Right lung (tissue), 2 donors: ENCODE measurements at regions not wholly inside any gene's neighbourhood (a gene's known extent, or its start where the extent isn't known, plus 50 kb on each side); places are given as distances from the start of the nearest gene placed in this dataset.
"Not testable (repeated sequence)": the region's sequence is repeated elsewhere in the genome, so short reads cannot be mapped to it uniquely, and the experiment has no call there.

Source experiments
- DNase-seq, 2 donors: peaks; one replicate each; pipeline ENCODE4 v3.0.0-alpha.2; 2013

- no peak for DNase-seq
Observed at GRCh38 chr4:117560329-117560728, 474.0 kb upstream of the NDST3 start.

- DNase-seq: no peak
Observed at GRCh38 chr4:117574085-117574484, 460.2 kb upstream of the NDST3 start.

- no peak for DNase-seq
Observed at GRCh38 chr4:117575850-117576249, 458.4 kb upstream of the NDST3 start.

- DNase-seq: no peak
Observed at GRCh38 chr4:117577686-117578311, 456.5 kb upstream of the NDST3 start.

- no peak for DNase-seq
Observed at GRCh38 chr4:117588771-117589170, 445.5 kb upstream of the NDST3 start.

- DNase-seq: no peak
Observed at GRCh38 chr4:117596917-117597480, 437.3 kb upstream of the NDST3 start.

GRCh38 chr4:117599393-117599792 is 434.9 kb upstream of the NDST3 start:
- not testable (repeated sequence) for DNase-seq

GRCh38 chr4:117600936-117601335 is 433.4 kb upstream of the NDST3 start:
- not testable (repeated sequence) for DNase-seq

- DNase-seq: no peak
Observed at GRCh38 chr4:117610706-117611308, 423.5 kb upstream of the NDST3 start.

GRCh38 chr4:117621673-117622072 is 412.6 kb upstream of the NDST3 start:
- DNase-seq: no peak

- DNase-seq: no peak
Observed at GRCh38 chr4:117623326-117623725, 411.0 kb upstream of the NDST3 start.

GRCh38 chr4:117626664-117627063 is 407.6 kb upstream of the NDST3 start:
- DNase-seq: no peak

- DNase-seq: no peak
Observed at GRCh38 chr4:117634716-117635115, 399.6 kb upstream of the NDST3 start.

- no peak for DNase-seq
Observed at GRCh38 chr4:117637347-117637746, 396.9 kb upstream of the NDST3 start.

GRCh38 chr4:117640836-117641235 is 393.4 kb upstream of the NDST3 start:
- DNase-seq: no peak

- no peak for DNase-seq
Observed at GRCh38 chr4:117641519-117641918, 392.8 kb upstream of the NDST3 start.

- DNase-seq: no peak
Observed at GRCh38 chr4:117654079-117654478, 380.2 kb upstream of the NDST3 start.

- DNase-seq: no peak
Observed at GRCh38 chr4:117660668-117661067, 373.6 kb upstream of the NDST3 start.

GRCh38 chr4:117661091-117662072 is 372.9 kb upstream of the NDST3 start:
- DNase-seq: no peak

- DNase-seq: no peak
Observed at GRCh38 chr4:117664706-117665444, 369.4 kb upstream of the NDST3 start.

GRCh38 chr4:117676153-117676552 is 358.1 kb upstream of the NDST3 start:
- no peak for DNase-seq

GRCh38 chr4:117678861-117679260 is 355.4 kb upstream of the NDST3 start:
- DNase-seq: no peak
